Left ventricle myocardium inferior (tissue), 1 donor: ENCODE measurements at regions not wholly inside any gene's neighbourhood (a gene's known extent, or its start where the extent isn't known, plus 50 kb on each side); places are given as distances from the start of the nearest gene placed in this dataset.

Experiments
- DNase-seq: peaks from one replicate; pipeline ENCODE4 v3.0.0-alpha.2; 2020
- H3K27ac ChIP-seq: fragments of 200-600 bp; replicated peaks from 2 replicates; pipeline ENCODE4 v1.8.0; 2021
- H3K27me3 ChIP-seq: fragments of 200-600 bp; 2 replicates; pipeline ENCODE4 v1.8.0; 2021; ENCODE audit warnings: low read depth
- H3K36me3 ChIP-seq: fragments of 200-600 bp; 2 replicates; pipeline ENCODE4 v1.8.0; 2021
- H3K4me1 ChIP-seq: fragments of 200-600 bp; 2 replicates; pipeline ENCODE4 v1.8.0; 2021
- H3K4me3 ChIP-seq: fragments of 200-600 bp; 2 replicates; pipeline ENCODE4 v1.8.0; 2021; ENCODE audit warnings: mild to moderate bottlenecking, moderate library complexity
- H3K9me3 ChIP-seq: fragments of 200-600 bp; replicated peaks from 2 replicates; pipeline ENCODE4 v1.8.0; 2021
- CTCF ChIP-seq: fragments of 200-600 bp; IDR thresholded peaks from 2 replicates; pipeline ENCODE4 v1.8.0; 2021; ENCODE audit warnings: antibody characterized with exemption, mild to moderate bottlenecking, borderline replicate concordance
- intact Hi-C: fragments of 100-400 bp; cut with micrococcal nuclease; formaldehyde crosslinking; loops from one replicate; pipeline ENCODE4 v1.11.0; 2022
- donor health status: DM: no; HTN: yes; CAD: no; lungs with severe emphysema.

- intact Hi-C loops = no loop called here
- peaks cover 33% of the 10 kb centered on the region for H3K27me3 ChIP-seq
- no peak overlapping the region for H3K4me3 ChIP-seq
- no peaks in the 10 kb centered on the region for H3K36me3 ChIP-seq
- peaks cover 22% of the 10 kb centered on the region for H3K9me3 ChIP-seq
- DNase-seq = no peak
- H3K27ac ChIP-seq = no peak overlapping the region
- no peak for TF ChIP-seq CTCF
- no peaks in the 10 kb centered on the region for H3K4me1 ChIP-seq
These were observed 85.9 kb upstream of the VSTM2B start for GRCh38 chr19:29439688-29440550.

GRCh38 chr19:29442094-29442493, 83.7 kb upstream of the VSTM2B start:
- Histone ChIP-seq H3K27me3 (peaks cover 43% of the 10 kb centered on the region), H3K27ac (no peak overlapping the region), H3K9me3 (peaks cover 22% of the 10 kb centered on the region), H3K4me1 (no peaks in the 10 kb centered on the region), H3K36me3 (no peaks in the 10 kb centered on the region), H3K4me3 (no peak overlapping the region)
- no peak for DNase-seq
- TF ChIP-seq CTCF = no peak
- intact Hi-C loops = no loop called here

- DNase-seq = no peak
- intact Hi-C loops = no loop called here
- no peak overlapping the region for H3K27ac ChIP-seq
- H3K9me3 ChIP-seq = peaks cover 22% of the 10 kb centered on the region
- TF ChIP-seq CTCF = no peak
- no peaks in the 10 kb centered on the region for H3K36me3 ChIP-seq
- peaks cover 40% of the 10 kb centered on the region for H3K27me3 ChIP-seq
- H3K4me3 ChIP-seq = no peak overlapping the region
- no peaks in the 10 kb centered on the region for H3K4me1 ChIP-seq
These were observed 82.9 kb upstream of the VSTM2B start for GRCh38 chr19:29442910-29443309.

- Histone ChIP-seq H3K27ac (no peak overlapping the region), H3K27me3 (peaks cover 62% of the 10 kb centered on the region)
- no peak for TF ChIP-seq CTCF
These were observed 80.5 kb upstream of the VSTM2B start for GRCh38 chr19:29445246-29445645.

GRCh38 chr19:29446361-29446760, 79.4 kb upstream of the VSTM2B start:
- H3K9me3 ChIP-seq = peaks cover under 1% of the 10 kb centered on the region
- H3K27ac ChIP-seq = no peak overlapping the region
- H3K27me3 ChIP-seq = peaks cover 62% of the 10 kb centered on the region
- intact Hi-C loops = no loop called here
- no peak overlapping the region for H3K4me3 ChIP-seq
- H3K36me3 ChIP-seq = no peaks in the 10 kb centered on the region
- TF ChIP-seq CTCF = no peak
- DNase-seq = no peak
- no peaks in the 10 kb centered on the region for H3K4me1 ChIP-seq

More at GRCh38 chr19:29445246-29445645, 80.5 kb upstream of the VSTM2B start:
- Histone ChIP-seq H3K36me3 (no peaks in the 10 kb centered on the region), H3K9me3 (peaks cover 11% of the 10 kb centered on the region), H3K4me3 (no peak overlapping the region), H3K4me1 (no peaks in the 10 kb centered on the region)
- no peak for DNase-seq
- intact Hi-C loops = no loop called here
